ENCODE measurements at regions not wholly inside any gene's neighbourhood (a gene's known extent, or its start where the extent isn't known, plus 50 kb on each side); places are given as distances from the start of the nearest gene placed in this dataset.
"Not testable (repeated sequence)": the region's sequence is repeated elsewhere in the genome, so short reads cannot be mapped to it uniquely, and the experiment has no call there.

DNA sequence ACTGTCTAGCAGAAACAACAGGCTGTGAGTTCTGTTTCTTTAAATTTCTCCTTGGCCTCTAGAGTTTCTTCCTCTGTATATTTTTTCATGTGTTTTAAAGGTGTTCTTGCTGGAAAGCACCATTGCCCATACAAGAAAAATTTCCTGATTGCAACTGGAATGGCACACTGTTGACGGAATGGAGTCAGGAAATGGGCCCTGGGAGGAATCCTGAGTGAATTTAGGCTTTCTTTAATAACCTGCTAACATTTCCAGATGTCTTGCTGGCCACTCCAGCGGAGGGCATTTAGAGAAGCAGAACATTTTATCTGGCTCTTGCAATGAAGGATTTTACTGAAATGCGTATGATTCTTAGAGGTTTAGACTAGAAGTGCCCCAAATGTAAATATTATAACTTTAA lies 736.3 kb downstream of the TAF11L14 start:
- Mint-ChIP-seq H3K27ac (no peak overlapping the region), H3K4me3 (no peak overlapping the region), H3K4me1 (ENCODE audit: low read depth) (no peaks in the 10 kb centered on the region), H3K36me3 (ENCODE audit: low read depth) (no peaks in the 10 kb centered on the region), H3K27me3 (ENCODE audit: low read depth) (no peaks in the 10 kb centered on the region), H3K9me3 (peaks cover 4% of the 10 kb centered on the region)
- no peak for DNase-seq (ENCODE audit: low spot score)

DNA sequence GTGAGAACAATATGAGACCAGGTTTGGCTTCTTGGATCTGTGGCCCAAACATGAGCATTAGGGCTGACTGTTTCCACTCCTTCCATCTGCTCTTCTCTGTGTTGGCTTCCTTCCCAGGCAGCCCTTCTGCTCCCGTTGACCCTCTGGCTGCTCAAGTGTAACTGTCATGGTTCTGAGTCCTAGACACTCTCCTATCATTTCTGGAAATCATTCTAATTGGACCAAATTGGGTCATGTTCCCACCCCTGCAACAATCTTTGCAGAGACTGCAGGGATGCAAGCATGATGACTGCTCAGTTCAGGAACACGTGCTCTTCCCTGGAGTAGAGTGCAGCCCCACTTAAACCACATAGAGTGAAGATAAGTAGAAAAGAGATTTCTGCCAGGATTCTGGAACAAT lies 741.4 kb downstream of the TAF11L14 start:
- peaks cover 3% of the 10 kb centered on the region for H3K9me3 Mint-ChIP-seq
- DNase-seq (ENCODE audit: low spot score), result no peak
- no peaks in the 10 kb centered on the region for H3K27me3 Mint-ChIP-seq (ENCODE audit: low read depth)
- no peak overlapping the region for H3K27ac Mint-ChIP-seq
- H3K4me3 Mint-ChIP-seq, result no peak overlapping the region
- no peaks in the 10 kb centered on the region for H3K36me3 Mint-ChIP-seq (ENCODE audit: low read depth)
- H3K4me1 Mint-ChIP-seq (ENCODE audit: low read depth), result no peaks in the 10 kb centered on the region

DNA sequence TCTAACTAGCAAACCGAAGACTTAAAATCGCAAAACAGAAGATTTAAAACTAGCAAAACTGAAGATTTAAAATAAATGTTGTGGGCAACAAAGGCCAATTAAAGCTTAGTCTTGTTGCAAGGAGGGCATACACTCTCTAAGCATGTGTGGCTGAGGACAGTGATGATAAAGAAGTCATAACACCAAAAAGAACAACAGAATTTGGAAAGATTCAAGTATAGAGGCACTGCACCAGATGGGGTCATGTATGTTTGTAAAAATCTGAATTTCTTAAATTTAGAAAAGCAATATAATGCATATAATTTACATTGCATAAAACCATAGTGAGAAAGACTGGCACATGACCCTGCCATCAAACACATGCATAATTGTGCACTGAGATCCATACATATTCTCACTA lies 743.8 kb downstream of the TAF11L14 start:
- Mint-ChIP-seq H3K27me3 (ENCODE audit: low read depth) (no peaks in the 10 kb centered on the region), H3K36me3 (ENCODE audit: low read depth) (no peaks in the 10 kb centered on the region), H3K9me3 (peaks cover 3% of the 10 kb centered on the region), H3K4me3 (no peak overlapping the region), H3K27ac (no peak overlapping the region), H3K4me1 (ENCODE audit: low read depth) (no peaks in the 10 kb centered on the region)
- DNase-seq (ENCODE audit: low spot score), result no peak

DNA sequence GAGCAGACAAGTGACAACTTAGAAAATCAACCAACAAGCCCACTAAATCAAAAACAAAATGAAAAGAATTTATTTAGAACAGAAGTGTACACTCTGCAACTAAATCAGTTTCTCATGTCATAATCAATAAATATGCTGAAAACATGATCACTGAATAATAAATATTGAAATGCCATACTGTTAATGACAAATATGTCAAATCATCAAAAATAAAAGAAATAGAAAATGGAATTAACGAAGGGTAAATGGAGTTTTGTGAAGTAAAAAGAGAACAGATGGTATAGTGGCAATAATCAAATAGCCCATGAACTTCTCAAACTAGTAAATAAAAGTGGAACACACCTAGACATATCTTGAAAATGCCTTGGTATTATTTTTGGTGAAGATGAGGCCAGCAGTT lies 744.9 kb downstream of the TAF11L14 start:
- Mint-ChIP-seq H3K27ac (no peak overlapping the region), H3K27me3 (ENCODE audit: low read depth) (no peaks in the 10 kb centered on the region), H3K4me1 (ENCODE audit: low read depth) (no peaks in the 10 kb centered on the region), H3K4me3 (no peak overlapping the region), H3K9me3 (peaks cover 3% of the 10 kb centered on the region), H3K36me3 (ENCODE audit: low read depth) (no peaks in the 10 kb centered on the region)
- no peak for DNase-seq (ENCODE audit: low spot score)

DNA sequence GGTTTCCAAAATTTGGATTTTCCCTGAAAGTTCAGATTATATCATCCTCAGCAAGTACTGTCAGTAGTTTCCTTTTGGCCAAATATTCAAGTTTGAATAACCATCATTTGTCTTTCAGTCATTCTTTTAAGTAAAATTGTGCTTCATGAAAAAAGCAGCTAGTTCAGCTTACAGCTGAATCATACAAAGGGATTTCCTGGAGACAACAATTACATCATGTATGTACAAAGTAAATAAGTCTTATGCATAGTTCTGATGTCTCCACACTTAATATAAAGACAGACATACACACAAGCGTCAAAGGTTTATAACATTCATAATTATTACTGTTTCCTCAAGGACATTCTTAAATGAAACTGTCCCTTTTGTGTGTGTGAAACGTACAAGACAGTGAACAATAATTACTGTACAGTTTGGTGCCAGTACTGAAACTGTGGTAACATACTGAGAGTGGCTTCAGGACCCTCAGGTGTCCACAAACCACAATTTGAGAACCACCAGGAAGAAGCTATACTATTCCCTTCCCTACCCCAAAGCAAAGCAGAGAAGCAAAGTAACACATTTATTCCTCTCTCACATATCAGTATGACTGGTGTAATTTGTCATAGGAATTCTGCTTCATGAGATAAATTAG lies 746.6 kb downstream of the TAF11L14 start:
- no peak for DNase-seq (ENCODE audit: low spot score)
- H3K4me1 Mint-ChIP-seq (ENCODE audit: low read depth), result no peaks in the 10 kb centered on the region
- no peaks in the 10 kb centered on the region for H3K36me3 Mint-ChIP-seq (ENCODE audit: low read depth)
- no peak overlapping the region for H3K27ac Mint-ChIP-seq
- H3K4me3 Mint-ChIP-seq, result no peak overlapping the region
- H3K9me3 Mint-ChIP-seq, result no peaks in the 10 kb centered on the region
- H3K27me3 Mint-ChIP-seq (ENCODE audit: low read depth), result no peaks in the 10 kb centered on the region

DNA sequence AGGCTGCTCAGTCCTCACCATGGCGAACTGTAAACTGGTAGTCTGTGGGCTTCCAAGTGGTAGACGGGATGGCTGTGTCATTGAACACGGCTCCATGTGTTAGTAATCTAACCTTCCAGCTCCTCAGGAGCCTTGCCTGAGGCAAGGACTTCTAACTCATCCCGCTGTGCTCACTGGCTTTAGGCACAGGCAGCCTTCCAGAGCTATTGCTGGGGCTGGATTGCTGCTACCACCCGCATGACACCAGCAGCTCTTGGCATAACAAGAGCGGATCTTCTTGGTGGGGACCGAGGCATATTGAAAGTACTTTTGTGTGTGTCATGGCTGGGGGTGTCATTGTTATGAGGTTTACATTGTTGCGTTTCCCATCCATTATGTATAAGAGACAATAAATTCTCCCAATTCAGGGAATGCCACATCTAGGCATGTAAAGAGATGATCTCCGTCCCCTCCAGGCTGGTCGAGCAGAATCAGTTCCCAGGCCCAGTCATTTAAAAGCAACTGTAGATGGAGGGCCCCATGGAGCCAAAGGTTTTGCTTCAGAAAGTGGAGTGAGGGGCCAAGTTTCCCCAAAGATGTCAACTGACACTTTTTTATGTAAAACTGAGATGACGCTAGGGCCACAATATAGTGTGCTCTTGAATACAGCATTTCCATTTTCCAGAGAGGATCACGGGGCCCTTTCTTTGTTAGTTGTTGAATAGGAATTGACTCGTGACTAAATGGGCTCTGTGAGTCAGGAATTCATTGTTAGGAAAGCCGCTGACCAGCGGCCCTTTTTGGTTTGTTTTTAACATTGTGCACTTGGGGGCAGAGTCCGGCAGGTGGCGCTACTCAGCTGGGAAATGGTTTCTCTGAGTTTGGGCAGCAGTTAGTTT lies 759.5 kb downstream of the TAF11L14 start:
- peak; percentile 16 for DNase-seq (ENCODE audit: low spot score)
- H3K27ac Mint-ChIP-seq, result no peak overlapping the region
- no peaks in the 10 kb centered on the region for H3K27me3 Mint-ChIP-seq (ENCODE audit: low read depth)
- no peaks in the 10 kb centered on the region for H3K9me3 Mint-ChIP-seq
- no peaks in the 10 kb centered on the region for H3K36me3 Mint-ChIP-seq (ENCODE audit: low read depth)
- H3K4me1 Mint-ChIP-seq (ENCODE audit: low read depth), result no peaks in the 10 kb centered on the region
- no peak overlapping the region for H3K4me3 Mint-ChIP-seq

DNA sequence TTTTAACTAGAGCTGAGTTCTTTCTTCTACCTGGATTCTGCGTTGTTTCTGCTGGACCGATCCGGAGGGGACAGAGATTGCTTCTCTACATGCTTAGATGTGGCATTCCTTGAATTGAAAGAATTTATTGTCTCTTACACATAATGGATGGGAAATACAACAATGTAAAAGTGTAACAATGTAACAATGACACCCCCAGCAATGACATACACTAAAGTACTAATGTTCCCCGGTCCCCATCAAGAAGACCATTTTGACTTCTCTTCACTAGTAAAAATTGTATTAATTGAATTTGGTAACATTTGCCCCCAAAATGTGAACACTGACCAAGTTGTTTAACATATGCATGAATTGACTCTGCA lies 760.2 kb downstream of the TAF11L14 start:
- Mint-ChIP-seq H3K27ac (no peak overlapping the region), H3K9me3 (no peaks in the 10 kb centered on the region), H3K4me3 (no peak overlapping the region), H3K27me3 (ENCODE audit: low read depth) (no peaks in the 10 kb centered on the region), H3K4me1 (ENCODE audit: low read depth) (no peaks in the 10 kb centered on the region), H3K36me3 (ENCODE audit: low read depth) (no peaks in the 10 kb centered on the region)
- no peak for DNase-seq (ENCODE audit: low spot score)

DNA sequence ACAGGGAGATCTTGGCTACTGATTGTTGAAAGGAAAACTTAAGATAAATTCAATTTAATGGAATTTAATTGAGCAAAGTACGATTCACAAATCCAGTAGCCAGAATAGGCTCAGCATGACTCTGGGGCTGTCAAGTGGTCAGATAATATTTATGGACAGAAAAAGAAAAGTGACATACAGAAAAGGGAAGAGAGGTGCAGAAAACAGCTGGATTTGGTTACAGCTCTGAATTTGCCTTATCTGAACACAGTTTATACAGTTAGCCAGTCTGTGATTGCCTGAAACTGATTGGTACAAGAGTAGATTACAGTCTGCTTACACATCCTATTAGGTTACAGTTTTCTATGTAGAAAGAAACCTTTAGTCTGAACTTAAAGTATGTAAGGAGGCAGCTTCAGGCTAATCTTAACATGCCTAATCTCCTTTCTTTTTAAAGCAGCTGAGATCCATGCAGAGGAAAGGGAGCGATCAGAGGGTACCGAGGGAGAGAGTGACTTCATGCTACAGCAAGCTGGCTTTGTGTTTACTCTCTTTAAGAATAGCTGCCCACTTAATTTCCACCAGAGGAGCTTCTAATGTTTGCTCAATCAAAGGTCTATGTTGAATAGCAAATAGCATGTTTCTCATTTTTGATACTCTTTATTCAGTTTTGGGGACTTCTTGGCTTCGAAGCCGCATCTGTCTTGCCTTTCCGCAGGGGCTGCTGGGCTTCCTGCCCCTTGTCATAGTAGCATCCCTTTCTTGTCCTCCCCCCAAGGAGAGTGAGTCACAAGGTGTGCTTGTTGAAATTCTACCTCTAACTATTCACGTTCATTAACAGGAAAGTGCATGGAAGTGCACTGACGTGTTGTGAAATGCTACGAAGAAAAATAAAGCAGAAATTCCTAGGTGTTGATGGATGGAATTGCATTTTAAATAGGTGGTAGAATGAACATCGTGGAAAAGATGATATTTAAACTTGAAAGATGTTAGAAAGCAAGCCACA lies 761.2 kb downstream of the TAF11L14 start:
- no peaks in the 10 kb centered on the region for H3K4me1 Mint-ChIP-seq (ENCODE audit: low read depth)

DNA sequence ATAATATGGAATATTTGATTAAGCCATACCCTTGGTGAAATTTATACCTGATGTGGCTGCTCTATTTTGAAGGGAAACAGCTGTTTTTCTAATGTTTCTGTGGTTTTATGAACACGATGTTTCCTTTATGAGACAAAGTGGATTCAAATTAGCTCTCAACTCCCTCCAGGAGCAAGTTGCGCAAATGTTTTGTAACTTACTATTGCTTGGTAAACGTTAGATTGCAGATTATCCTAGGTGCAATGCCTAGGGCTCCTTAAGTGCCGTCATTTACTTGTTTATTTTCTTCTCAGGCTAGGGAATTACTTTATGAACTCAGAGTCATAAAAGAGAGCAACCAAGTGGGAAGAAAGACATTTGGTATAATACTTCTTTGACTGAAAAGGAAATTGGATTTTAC lies 763.1 kb downstream of the TAF11L14 start:
- DNase-seq (ENCODE audit: low spot score), result no peak
- Mint-ChIP-seq H3K27me3 (ENCODE audit: low read depth) (no peaks in the 10 kb centered on the region), H3K4me3 (no peak overlapping the region), H3K27ac (no peak overlapping the region), H3K9me3 (no peaks in the 10 kb centered on the region), H3K36me3 (ENCODE audit: low read depth) (no peaks in the 10 kb centered on the region), H3K4me1 (ENCODE audit: low read depth) (no peaks in the 10 kb centered on the region)

More for the DNA sequence above, 761.2 kb downstream of the TAF11L14 start:
- Mint-ChIP-seq H3K27me3 (ENCODE audit: low read depth) (no peaks in the 10 kb centered on the region), H3K36me3 (ENCODE audit: low read depth) (no peaks in the 10 kb centered on the region), H3K9me3 (no peaks in the 10 kb centered on the region), H3K27ac (no peak overlapping the region), H3K4me3 (no peak overlapping the region)
- DNase-seq (ENCODE audit: low spot score), result no peak

DNA sequence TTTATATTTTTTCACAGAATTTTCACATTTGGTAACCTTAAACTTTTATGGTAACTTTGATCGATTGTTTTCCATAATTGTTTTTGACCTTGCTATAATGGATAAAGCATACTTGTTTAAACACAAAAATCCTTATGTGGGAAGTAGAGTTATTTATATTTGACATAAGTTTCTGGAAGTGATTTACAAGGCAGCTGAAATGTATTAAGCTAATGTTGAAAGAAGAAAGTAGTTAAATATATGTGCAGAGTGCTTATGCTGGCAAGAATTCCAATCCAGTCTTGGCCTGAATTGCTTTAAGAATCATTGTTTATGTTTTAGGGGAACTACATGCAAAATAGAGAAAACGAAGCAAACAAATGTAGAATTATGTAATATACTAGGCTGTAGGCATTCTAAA lies 763.6 kb downstream of the TAF11L14 start:
- H3K27ac Mint-ChIP-seq, result no peak overlapping the region

DNA sequence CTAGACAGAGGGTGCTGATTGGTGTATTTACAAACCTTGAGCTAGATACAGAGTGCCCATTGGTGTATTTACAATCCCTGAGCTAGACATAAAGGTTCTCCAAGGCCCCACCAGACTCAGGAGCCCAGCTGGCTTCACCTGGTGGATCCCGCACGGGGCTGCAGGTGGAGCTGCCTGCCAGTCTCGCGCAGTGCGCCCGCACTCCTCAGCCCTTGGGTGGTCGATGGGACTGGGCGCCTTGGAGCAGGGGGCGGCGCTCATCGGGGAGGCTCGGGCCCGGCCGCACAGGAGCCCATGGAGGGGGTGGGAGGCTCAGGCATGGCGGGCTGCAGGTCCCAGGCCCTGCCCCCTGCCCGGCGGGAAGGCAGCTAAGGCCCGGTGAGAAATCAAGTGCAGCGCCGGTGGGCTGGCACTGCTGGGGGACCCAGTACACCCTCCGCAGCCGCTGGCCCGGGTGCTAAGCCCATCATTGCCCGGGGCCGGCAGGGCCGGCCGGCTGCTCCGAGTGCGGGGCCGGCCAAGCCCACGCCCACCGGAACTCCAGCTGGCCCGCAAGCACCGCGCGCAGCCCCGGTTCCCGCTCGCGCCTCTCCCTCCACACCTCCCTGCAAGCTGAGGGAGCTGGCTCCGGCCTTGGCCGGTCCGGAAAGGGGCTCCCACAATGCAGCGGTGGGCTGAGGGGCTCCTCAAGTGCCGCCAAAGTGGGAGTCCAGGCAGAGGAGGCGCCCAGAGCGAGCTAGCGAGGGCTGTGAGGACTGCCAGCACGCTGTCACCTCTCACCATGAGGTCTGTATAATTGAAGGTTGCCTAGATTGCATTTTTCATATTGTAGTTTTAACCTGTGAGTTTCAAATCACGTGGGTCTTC lies 765.4 kb downstream of the TAF11L14 start:
- not testable (repeated sequence) for DNase-seq (ENCODE audit: low spot score); H3K4me1 Mint-ChIP-seq (ENCODE audit: low read depth); H3K27ac Mint-ChIP-seq; H3K27me3 Mint-ChIP-seq (ENCODE audit: low read depth); H3K36me3 Mint-ChIP-seq (ENCODE audit: low read depth); H3K4me3 Mint-ChIP-seq; H3K9me3 Mint-ChIP-seq

More for the DNA sequence above, 763.6 kb downstream of the TAF11L14 start:
- DNase-seq (ENCODE audit: low spot score), result no peak
- Mint-ChIP-seq H3K4me1 (ENCODE audit: low read depth) (no peaks in the 10 kb centered on the region), H3K4me3 (no peak overlapping the region), H3K9me3 (no peaks in the 10 kb centered on the region), H3K36me3 (ENCODE audit: low read depth) (no peaks in the 10 kb centered on the region), H3K27me3 (ENCODE audit: low read depth) (no peaks in the 10 kb centered on the region)

DNA sequence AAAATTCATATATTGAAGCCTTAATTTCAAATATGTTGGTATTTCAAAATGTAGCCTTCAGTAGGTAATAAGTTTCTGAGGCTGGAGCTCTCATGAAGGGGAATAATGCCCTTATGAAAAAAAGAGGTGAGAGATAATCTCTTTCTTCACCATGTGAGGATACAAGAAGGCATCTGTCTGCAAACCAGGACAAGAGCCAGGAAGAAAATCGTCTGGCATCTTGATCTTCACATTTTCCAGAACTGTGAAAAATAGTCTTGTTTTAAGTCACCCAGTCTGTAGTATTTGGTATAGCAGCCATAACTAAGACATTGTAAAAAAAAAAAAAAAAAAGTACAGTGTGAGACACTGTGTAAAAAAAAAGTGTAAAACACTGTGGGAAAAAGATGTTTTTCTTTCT lies 768.9 kb downstream of the TAF11L14 start:
- Mint-ChIP-seq H3K9me3 (no peaks in the 10 kb centered on the region), H3K4me3 (no peak overlapping the region), H3K27me3 (ENCODE audit: low read depth) (no peaks in the 10 kb centered on the region), H3K4me1 (ENCODE audit: low read depth) (no peaks in the 10 kb centered on the region), H3K36me3 (ENCODE audit: low read depth) (no peaks in the 10 kb centered on the region), H3K27ac (no peak overlapping the region)
- DNase-seq (ENCODE audit: low spot score), result no peak

DNA sequence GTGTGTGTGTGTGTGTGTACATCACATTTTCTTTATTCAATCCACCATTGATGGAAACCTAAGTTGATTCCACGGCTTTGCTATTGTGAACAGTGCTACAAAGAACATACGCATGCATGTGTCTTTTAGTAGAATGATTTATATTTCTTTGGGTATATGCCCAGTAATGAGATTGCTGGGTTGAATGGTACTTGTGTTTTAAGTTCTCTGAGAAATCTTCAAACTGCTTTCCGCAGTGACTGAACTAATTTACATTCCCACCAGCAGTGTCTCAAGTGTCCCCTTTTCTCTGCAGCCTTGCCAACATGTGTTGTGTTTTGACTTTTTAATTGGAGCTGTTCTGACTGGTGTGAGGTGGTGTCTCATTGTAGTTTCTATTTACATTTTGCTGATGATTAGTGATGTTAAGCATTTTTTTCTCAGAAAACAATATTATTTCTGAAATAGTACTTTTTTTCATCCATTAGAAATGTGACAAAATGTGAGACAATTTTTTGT lies 769.7 kb downstream of the TAF11L14 start:
- no peaks in the 10 kb centered on the region for H3K9me3 Mint-ChIP-seq
- no peaks in the 10 kb centered on the region for H3K27me3 Mint-ChIP-seq (ENCODE audit: low read depth)
- no peak overlapping the region for H3K27ac Mint-ChIP-seq
- H3K4me1 Mint-ChIP-seq (ENCODE audit: low read depth), result no peaks in the 10 kb centered on the region
- no peak for DNase-seq (ENCODE audit: low spot score)
- no peak overlapping the region for H3K4me3 Mint-ChIP-seq
- no peaks in the 10 kb centered on the region for H3K36me3 Mint-ChIP-seq (ENCODE audit: low read depth)

Data from T-helper 2 cell treated with Interferon-gamma antibody and Interleukin-4, amounts not matched to agents 5 μg/mL and 100 μg/mL, for 36 hours (primary cell).